ENCODE measurements at regions not wholly inside any gene's neighbourhood (a gene's known extent, or its start where the extent isn't known, plus 50 kb on each side); places are given as distances from the start of the nearest gene placed in this dataset.
A peak's percentile ranks its signal among the peaks of the same experiment; 100 is the strongest.

DNA sequence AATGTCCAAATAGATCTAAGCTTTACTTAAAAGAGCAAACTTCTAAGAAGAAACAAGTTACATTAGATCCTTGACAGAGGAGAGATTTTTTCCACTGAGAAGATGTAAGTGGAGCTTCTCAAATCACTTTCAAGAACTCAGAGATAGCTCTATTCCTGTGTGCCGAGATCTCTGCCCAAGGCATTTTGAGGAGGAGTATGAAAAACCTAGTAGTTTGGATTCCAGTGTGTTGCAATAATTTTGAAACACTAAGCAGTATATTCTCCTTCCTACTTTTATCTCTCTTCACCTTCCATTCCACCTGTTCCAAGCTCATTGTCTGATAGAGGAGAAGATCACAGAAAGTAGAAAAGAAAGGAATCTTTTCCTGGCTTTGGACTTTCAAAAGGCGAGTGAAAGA lies 192.0 kb upstream of the TANK start:
- no peak for DNase-seq

DNA sequence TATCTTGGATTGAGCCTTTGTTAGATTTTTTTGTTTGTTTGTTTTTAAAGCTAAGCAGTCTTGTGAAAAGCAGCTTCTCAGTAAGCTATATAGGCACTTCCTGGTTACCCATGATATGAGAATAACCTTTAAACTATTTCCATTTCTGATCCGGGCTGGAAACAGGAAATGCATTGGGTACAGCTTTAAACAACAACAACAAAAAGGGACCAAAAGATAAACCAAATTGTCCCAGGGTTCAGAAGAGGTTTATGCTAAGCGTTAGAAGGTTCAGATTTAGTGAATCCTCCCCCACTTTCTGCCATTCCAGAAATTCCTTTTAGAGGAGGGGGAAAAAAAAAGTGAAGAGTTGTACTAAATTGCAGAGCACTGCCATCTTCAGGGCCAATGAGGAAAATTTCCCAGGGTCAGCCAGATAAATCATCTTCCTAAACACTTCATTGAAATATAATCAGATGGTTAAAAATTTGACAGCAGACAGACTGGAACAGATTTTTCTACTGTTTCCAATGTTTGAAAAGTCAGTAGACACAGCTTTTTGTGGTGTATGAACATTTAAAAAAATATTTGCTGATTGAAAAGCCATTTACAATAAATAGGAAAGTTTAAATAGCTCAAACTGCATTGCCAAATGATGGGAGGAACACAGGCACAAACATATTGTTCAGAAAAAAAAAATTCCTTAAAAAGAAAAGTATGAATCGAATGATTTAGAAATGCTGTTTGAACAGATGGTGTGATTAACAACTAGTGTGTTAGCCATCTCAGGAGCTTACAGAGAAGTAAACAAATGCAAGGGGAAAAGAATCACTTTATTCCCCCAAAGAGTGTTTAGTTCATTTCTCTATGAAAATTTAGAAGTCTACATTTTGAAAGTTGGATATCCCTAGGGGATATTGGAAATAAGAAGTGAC lies 189.9 kb upstream of the TANK start:
- peak; percentile 75 for DNase-seq

DNA sequence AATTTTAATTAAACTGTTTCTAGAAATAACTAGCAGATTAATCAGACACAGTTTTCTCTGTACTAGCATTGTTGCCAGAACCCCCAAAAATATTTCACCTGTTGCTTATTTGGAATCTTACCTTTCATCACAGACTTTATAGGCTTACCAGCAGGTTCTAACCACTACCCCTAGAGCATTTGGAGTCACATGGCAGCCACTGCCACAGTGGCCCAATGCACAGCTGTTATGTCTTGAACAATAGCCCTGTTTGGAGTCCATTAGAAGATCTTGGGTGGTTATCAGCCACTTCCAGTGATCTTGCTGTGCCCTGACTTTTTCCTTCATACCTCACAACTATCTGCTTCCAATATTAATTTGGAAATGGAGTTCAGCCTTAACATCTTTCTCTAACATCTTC lies 186.2 kb upstream of the TANK start:
- no peak for DNase-seq

DNA sequence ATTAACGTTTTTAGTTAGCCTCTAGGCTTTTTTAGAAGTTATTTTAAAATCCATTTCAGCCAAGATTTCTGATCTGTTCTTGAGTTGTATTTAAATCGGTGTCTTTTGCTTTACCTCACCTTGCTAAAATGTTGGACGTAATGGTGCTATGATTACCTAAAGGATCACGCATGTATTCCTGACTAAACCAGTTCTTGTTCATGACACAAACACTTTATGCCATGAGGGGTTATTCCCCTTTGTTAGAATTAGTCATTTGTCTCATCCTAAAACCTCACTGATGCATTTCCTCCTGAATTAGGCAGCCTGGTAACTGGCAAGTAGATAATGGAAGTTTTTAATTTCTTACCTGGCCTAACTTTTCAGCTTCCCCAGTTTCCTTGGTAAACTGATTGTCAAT lies 185.4 kb upstream of the TANK start:
- no peak for DNase-seq

DNA sequence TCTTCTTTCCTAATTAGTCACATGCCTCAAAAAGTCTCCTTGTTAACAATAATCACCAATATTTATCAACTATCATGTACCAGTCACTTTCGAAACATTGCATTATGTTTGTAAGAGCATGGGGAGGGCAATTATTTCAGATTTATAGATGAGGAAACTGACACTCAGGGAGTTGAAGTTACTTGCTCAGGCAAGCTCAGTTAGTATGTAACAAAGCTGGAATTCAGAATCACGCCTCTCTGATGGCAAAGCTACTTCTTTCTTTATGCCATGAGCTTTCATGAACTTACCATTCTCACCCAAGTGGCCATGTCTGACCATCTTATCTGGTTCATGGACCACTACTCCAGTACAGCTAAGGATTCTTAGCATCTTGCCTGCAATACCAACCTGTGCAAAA lies 183.4 kb upstream of the TANK start:
- DNase-seq: no peak

DNA sequence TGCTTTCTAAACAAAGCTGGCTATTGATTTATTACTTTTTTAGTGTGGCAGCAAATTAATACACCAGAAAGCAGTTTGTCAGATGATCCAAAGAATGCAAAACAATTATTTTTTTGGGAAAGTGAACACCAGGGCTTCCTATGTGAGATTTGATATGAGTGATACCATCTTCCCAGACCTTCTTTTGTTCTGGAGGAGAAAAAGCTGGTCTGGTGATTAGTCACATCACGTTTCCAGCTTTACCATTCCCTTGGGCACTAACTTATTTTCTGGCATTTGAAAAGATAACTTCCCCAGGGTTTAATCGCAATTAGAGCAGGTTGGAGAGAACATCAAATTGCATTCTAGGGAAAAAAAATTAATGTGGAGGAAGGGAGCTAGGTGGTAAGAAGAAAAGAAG lies 182.9 kb upstream of the TANK start:
- no peak for DNase-seq

DNA sequence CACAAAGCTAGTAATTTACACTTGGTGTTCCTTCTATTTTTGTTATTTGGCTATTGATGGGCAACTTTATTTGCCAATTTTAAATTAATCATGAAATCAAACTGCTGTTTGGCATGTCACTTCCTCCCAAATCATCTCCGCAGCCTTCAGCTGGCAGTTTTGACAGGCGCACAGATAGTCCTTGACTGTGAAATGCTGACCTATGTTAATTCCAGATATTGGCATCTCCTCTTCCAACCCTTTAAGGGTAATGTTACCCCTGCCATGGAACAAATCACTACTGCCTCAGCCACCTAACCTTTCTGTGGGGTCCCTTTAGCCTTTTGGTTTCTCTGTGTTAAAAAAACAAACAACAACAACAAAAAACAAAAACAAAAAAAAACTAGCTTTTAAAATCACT lies 182.4 kb upstream of the TANK start:
- DNase-seq: no peak

DNA sequence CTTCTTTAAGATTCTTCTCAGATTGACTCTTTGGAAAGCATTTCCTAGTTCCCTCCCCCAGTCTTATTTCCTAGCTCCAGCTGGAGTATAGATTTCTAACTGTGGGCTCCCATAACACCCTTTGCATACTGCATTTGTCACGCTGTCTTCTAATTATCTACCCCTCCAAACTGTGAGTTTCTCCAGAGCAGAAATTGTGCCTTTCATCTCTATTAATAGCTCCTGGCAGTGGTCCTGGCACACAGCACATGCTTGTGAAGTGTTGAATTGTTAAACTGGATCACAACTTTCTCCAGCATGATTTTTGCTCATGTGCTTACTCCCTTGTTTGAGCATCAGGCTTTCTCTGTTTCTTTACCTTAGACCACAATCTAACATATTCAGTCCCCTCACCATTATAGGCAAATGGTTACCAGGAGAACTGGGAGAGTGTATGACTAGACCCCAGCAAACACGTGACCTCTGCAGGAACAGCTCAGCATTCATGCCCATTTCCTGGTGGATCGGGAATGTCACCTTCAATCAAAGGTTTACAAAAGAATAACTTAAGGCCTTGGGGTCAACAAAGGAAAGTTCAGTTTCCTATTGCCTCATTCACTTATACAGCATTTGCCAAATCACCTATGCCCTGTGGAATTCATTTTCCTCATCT lies 175.7 kb upstream of the TANK start:
- DNase-seq: no peak

DNA sequence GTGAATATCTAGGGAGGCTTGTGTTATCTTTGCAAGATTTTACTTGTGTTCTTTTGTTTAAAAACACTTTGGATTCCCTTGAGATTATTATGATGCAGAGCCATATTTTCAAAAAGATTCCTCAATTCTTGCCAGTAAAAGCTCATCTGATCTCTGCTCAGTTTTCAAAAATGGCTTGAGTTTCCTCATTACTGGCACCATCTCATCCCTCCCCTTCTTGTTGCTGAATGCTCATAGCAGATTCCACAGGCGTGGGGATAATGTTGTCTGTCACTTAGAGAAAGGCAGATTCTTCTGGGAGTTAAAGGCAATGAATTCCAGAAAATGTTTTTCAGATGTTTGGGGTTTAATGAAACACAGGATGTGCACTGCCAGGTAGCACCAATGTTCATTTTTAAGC lies 170.4 kb upstream of the TANK start:
- no peak for DNase-seq

DNA sequence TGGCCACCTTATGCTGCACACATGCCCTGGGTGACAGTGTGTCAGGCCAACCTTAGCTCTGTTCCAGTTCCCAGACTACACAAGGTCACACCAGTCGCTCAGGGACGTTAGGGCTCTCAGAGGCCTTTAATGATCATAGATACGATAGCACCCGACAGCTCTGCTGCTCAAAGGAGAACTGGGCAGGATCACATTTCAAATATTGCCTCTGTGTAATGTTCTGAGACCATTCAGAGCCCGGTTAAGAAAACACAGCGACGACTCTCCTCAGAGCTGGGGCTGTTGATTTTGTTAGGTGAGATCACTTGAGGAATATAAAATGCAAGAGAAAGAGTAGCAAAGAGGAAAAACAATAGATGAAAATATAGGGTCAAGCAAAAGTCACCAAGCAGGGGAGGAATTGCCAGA lies 166.6 kb upstream of the TANK start:
- no peak for DNase-seq

DNA sequence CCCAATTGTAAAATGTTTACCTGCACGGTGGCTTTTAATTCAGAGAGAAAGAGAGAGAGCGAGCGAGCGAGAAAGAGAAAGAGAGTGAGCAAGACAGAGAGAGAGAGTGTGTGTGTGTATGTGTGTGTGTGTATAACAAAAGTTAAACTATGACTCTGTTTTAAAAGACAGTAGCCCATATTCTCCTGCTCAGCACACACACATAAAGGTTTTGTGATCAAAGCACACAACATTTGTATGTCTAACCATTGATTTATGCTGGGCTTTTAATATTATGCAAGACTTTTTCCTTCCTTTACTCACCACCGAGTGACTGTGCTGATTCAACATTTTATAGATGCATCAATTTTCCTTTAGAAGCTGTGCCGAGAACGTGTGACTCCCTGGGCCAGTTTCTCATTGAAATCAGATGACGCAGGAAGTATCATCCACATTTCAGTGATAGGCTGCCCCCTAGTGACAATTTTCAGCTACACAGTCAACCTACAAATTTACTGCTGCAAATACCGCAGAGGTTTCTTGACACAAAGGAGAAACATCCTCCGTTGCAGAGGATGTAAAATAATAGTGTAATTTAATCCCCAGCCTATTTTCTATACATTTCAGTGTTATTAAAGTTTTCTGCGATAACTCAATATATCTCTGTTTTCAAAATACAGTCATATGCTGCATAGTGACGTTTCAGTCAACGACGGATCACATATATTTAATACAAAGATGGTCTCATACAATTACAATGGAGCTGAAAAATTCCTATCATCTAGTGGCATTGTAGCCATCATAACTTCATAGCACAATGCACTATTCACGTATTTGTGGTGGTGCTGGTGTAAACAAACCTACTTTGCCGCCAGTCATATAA lies 165.9 kb upstream of the TANK start:
- peak; percentile 75 for DNase-seq

DNA sequence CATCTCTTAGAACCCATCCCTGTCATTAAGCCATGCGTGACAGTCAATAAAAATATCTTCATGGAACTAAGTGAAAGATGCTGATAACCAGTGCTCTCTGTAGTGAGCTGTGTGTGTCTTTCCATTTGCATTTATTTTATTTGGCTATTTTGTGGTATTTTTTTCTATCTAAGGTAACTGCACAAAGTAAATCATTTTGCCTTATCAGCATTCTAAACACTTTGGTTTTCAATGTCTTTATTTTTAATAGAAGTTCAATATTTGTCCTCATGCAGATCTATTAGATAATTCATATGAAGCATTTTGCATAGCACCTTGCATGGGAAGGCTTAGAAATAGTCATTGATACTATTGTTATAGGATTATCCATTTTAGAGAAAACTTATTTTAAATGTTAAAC lies 163.6 kb upstream of the TANK start:
- no peak for DNase-seq

DNA sequence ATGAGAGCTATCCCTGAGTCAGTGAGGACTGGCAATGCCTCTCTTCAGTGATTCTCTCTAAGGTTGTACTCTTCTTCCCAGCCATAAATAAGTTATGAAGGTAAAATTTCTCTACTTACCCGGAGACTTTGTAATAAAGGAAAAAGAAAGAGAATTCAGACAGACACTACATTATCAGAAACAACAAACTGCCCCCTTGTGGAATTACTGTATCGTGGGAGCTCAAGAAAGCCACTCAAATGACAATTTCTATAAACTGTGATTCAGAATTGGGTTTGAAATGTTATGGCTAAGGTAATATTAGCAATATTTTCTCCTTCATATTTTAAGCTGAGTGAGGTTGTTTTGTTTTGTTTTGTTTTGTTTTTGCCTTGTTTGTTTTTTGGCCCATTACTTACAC lies 155.8 kb upstream of the TANK start:
- no peak for DNase-seq

DNA sequence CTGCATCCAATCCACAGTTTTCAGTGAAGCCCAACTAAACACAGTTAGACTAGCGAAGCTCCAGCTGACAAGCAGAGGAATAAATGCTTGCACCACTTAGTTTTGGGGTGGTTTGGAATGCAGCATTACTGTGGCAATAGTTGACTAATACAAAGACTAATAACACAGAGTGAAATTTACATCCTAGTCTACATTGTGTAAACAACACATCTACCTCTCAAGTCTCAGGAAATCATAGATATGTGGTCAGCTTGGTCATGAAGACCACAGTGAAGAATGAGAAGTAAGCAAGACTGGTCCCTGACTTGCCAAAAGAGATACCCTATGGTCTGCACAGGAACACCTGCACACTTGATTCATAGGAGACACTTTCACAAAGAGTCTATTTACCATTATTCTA lies 155.1 kb upstream of the TANK start:
- DNase-seq: no peak

DNA sequence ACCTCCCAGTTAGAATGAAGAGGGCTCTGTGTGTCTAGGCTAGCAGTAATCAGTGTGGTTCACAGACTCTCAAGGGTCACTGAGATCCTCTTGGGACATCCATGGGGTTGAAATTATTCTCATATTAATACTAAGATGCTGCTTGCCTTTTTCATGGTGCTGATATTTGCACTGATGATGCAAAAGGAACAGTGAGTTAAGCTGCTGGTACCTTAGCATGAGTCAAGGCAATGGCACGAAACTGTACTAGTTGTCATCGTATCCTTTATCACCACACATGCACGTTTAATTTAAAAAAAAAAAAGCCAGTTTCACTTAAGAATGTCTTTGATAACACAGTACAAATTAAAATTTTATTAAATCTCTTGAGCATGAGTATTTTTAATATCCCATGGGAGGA lies 151.9 kb upstream of the TANK start:
- DNase-seq: no peak

DNA sequence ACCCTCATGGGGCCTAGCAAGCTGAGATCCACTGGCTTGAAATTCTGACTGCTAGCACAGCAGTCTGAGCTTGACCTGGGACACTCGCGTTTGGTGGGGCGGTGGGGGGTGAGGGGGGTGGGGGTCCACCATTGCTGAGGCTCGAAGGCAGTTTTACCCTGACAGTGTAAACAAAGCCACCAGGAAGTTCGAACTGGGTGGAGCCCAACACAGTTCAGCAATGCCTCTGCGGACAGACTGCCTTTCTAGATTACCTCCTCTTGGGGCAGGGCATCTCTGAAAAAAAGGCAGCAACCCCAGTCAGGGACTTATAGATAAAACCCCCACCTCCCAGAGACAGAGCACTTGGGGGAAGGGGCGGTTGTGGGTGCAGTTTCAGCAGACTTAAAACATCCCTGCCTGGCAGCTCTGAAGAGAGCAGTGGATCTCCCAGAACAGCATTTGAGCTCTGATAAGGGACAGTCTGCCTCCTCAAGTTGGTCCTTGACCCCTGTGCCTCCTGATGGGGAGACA lies 149.7 kb upstream of the TANK start:
- DNase-seq: no peak

DNA sequence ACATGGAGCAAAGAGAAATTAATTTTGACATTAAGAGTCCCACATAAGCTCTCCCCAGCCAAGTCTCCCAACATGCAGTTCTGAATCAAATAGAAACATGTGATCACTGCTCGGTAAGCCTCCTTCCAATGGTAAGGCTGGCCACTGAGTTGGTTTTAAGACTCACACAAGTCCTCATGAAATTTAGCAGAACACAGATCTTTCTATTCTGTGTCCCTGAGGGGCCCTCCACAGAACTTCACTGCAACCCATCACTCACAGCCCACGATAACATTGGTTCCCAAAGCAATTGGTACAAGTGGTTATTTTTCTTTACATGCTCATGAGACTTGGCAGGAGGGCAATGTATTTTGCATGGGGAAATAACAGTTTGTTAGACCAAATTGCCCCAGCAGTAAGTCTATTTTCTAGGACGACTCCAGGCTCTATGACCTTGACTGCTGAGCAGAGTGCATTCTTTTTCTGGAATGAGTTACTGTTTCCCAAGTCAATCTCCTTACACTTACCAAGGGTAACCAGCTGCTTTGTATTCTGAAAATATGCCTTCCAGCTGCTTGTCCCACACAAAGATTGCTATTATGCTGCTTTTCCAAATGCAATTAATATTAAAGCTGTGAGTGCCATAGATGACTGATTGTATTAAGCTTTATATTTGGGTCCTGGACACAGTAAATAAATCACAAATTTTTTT lies 142.3 kb upstream of the TANK start:
- peak; percentile 12 for DNase-seq

DNA sequence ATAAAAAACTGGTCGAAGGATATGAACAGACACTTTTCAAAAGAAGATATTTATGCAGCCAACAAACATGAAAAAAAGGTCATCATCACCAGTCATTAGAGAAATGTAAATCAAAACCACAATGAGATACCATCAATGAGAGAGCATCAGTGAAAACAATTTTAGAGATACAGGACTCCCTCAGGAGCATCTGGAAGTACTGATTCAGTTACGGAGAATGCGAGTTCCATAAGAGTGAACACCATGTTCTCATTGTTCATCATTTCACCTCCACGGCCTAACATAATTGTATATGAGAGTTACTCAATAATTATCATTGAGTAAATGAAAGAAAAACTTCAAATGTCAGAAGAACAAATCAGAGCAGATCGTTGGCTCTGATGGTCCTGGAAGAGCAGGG lies 140.9 kb upstream of the TANK start:
- no peak for DNase-seq

DNA sequence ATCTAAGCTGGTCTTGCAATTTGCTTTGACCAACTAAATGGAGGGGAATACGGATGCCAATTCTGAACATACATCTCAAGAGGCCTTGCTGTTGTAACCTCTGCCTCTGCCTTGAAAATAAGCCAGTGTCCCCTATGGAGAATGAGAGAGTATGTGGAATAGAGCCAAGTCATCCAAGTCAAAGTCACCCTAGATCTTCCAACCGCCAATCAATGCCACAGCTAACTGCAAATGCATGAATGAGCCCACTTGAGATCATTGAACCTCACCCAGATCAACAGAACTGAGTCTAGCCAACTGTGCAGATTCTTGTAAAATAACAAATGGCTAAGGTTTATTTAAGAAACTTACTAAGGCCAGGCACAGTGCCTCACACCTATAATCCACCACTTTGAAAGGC lies 139.8 kb upstream of the TANK start:
- no peak for DNase-seq

DNA sequence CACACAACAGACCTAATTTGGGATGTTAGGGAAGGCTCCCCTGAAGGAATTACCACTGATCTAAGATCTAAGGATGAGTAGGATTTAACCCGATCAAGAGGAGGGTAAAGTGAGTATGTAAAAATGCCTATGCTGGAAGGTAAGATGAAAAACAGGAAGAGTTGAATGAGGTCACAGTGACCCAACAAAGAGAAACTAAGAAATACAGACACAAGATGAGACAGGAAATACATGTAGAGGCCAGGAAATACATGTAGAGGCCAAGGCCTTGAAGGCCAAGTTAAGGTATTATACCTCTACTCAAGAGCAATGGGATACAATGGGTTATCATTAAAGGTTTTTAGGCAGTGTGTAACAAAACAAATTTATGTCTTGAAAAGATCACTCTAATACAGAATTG lies 131.6 kb upstream of the TANK start:
- DNase-seq: no peak

DNA sequence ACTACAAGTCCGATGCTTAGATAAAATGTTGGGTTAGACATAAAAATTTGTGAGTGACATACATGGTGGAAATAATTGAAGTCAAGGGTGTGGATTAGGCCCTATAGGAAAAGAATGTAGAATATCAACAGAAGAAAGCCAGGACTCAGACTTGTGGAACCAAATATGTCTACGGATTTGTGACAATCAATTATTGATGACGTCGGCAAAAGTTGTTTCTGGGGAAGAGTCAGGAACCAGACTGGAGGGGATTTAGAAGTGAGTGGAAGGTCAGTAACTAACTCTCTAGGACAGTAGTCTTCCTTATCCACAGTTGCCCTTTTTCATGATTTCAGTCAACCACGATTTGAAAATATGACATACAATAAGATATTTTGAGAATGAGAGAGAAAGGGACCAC lies 130.9 kb upstream of the TANK start:
- no peak for DNase-seq
